Fibroblast of lung (primary cell): ENCODE measurements at regions not wholly inside any gene's neighbourhood (a gene's known extent, or its start where the extent isn't known, plus 50 kb on each side); places are given as distances from the start of the nearest gene placed in this dataset.

Experiments
- EZH2 ChIP-seq: IDR thresholded peaks from 2 replicates; pipeline ENCODE4 v1.5.1; 2012; ENCODE audit warnings: low read length, control low read depth, mild to moderate bottlenecking; ENCODE audit errors: missing control alignments
- TF ChIP-seq, protein P1 (sequence below), 2 donors: IDR thresholded peaks in 1 of 2; conservative IDR thresholded peaks in 1 of 2; 1 replicate in 1 of 2; 2 replicates in 1 of 2; pipeline ENCODE4 v1.5.1; 2011 to 2012; ENCODE audit warnings: low read length in 2 of 2, control low read depth in 1 of 2, inconsistent platforms in 1 of 2, low read depth in 1 of 2, mild to moderate bottlenecking in 1 of 2

DNA sequence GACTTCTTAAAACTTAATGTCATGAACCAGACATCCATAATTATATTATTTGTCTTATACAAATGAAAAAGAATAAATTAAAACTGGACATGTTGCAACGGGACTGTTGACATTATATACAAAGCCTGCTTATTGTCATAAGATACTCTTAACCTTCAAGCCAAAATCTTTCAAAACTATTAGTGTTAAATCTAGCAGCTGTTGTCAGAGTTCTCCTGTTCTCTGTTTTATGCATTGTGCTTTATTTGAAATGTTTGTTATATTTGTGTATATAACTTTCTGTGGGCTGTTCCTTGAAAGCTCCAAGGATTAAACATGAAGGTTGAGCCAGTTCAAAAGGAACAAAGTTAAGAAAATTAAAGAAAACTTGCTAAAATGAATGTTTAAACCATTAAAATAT, 335.5 kb upstream of the NT5C1B start:
- TF ChIP-seq, protein P1, sequence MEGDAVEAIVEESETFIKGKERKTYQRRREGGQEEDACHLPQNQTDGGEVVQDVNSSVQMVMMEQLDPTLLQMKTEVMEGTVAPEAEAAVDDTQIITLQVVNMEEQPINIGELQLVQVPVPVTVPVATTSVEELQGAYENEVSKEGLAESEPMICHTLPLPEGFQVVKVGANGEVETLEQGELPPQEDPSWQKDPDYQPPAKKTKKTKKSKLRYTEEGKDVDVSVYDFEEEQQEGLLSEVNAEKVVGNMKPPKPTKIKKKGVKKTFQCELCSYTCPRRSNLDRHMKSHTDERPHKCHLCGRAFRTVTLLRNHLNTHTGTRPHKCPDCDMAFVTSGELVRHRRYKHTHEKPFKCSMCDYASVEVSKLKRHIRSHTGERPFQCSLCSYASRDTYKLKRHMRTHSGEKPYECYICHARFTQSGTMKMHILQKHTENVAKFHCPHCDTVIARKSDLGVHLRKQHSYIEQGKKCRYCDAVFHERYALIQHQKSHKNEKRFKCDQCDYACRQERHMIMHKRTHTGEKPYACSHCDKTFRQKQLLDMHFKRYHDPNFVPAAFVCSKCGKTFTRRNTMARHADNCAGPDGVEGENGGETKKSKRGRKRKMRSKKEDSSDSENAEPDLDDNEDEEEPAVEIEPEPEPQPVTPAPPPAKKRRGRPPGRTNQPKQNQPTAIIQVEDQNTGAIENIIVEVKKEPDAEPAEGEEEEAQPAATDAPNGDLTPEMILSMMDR (conservative IDR thresholded peaks at IDR 0.05 in 1 of 2, IDR thresholded peaks at IDR 0.05 in 1 of 2; ENCODE audit: low read depth in 1 of 2, low read length in 2 of 2): no peak
- TF ChIP-seq EZH2: no peak
